Breast epithelium (tissue), 3 donors: ENCODE measurements at regions not wholly inside any gene's neighbourhood (a gene's known extent, or its start where the extent isn't known, plus 50 kb on each side); places are given as distances from the start of the nearest gene placed in this dataset.

ENCODE experiments used
- POLR2A ChIP-seq: fragments of 450-650 bp; IDR thresholded peaks from one replicate; pipeline ENCODE4 v1.6.1; 2016; ENCODE audit warnings: antibody characterized with exemption, mild to moderate bottlenecking, moderate library complexity
- POLR2AphosphoS5 ChIP-seq, 3 donors: sonication (generic); formaldehyde crosslinking; IDR thresholded peaks; one replicate each; pipeline ENCODE4 v1.6.1; 2017; ENCODE audit warnings: antibody characterized with exemption in 3 of 3
- TF ChIP-seq, protein P1 (sequence below), 3 donors: fragments of 450-650 bp; IDR thresholded peaks; one replicate each; pipeline ENCODE4 v1.5.1; 2016 to 2017; ENCODE audit warnings: antibody characterized with exemption in 3 of 3, mild to moderate bottlenecking in 3 of 3, moderate library complexity in 3 of 3

GRCh38 chr7:16083931-16084330 lies 337.4 kb downstream of the CRPPA start:
- TF ChIP-seq POLR2AphosphoS5 (IDR thresholded peaks at IDR 0.05) = no peak
- TF ChIP-seq, protein P1, sequence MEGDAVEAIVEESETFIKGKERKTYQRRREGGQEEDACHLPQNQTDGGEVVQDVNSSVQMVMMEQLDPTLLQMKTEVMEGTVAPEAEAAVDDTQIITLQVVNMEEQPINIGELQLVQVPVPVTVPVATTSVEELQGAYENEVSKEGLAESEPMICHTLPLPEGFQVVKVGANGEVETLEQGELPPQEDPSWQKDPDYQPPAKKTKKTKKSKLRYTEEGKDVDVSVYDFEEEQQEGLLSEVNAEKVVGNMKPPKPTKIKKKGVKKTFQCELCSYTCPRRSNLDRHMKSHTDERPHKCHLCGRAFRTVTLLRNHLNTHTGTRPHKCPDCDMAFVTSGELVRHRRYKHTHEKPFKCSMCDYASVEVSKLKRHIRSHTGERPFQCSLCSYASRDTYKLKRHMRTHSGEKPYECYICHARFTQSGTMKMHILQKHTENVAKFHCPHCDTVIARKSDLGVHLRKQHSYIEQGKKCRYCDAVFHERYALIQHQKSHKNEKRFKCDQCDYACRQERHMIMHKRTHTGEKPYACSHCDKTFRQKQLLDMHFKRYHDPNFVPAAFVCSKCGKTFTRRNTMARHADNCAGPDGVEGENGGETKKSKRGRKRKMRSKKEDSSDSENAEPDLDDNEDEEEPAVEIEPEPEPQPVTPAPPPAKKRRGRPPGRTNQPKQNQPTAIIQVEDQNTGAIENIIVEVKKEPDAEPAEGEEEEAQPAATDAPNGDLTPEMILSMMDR (IDR thresholded peaks at IDR 0.05) = no peak
- TF ChIP-seq POLR2A = no peak
